Head of caudate nucleus (tissue), 42 donors: ENCODE measurements at regions not wholly inside any gene's neighbourhood (a gene's known extent, or its start where the extent isn't known, plus 50 kb on each side); places are given as distances from the start of the nearest gene placed in this dataset.
A peak's percentile ranks its signal among the peaks of the same experiment; 100 is the strongest.

Source experiments
- DNase-seq, 42 donors: peaks; one replicate each; pipeline versions ENCODE4 v3.0.0 to v3.0.0-alpha.2; 2020 to 2021; ENCODE audit warnings: mixed read lengths in 7 of 42
- intact Hi-C: fragments of 100-400 bp; cut with DNase I; formaldehyde crosslinking; loops from one replicate; pipeline ENCODE4 v1.15.0; 2022

DNA sequence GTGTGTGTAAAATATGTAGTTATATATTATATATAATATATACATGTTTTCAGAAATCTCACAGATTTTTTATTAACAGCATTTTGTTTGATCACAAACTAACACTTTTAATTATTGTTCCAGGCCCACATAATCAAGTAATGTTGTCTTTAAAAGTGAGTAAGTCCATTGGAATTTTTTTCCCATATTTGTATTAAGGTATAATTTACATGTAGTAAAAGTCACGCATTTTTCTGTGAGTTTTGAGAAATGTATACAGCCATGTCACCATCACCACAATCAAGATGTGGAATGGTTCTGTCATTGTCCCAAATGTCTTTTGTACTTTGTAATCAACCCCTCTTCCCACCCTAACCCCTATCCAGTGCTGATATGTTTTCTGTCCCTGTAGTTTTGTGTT, 120.0 kb upstream of the RFC3 start:
- DNase-seq, result no peak
- intact Hi-C loops, result no loop called here

DNA sequence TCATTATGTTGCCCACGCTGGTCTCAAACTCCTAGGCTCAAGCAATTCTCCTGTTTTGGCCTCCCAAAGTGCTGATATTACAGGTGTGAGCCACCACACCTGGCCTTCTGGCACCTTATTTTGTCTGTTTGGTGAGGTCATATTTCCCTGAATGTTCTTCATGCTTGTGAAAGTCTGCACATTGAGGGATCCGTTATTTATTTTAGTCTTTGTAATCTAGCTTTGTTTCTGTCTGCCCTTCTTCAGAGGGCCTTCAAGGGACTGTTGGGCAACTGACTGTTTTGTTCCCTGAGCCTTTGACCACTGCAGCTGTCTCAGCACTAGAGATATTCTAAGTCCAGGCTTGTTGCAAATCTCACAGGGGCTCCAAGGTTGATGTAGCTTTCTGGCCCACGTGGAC, 110.5 kb upstream of the RFC3 start:
- intact Hi-C loops, result no loop called here
- DNase-seq, result no peak

DNA sequence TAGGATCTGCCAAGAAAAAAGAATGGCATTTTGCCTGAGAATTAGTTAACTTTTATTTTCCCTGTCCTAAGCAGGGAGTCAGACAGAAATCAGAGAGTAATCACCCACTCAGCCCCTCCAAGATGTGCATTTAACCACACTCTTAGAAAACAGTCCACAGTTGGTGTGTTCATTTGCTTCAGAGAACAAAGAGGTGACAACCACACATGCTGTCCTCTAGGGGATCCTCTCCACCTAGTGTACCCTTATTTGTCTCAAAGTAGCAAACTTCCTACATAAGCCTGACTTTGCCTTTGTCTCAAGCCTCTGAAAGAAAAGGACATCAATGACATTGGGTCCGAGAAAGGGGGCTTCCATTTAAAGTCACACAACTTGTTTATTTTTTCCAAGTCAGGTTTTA, 107.0 kb upstream of the RFC3 start:
- DNase-seq, result no peak
- intact Hi-C loops, result no loop called here

- DNase-seq, result no peak
- intact Hi-C loops, result no loop called here
Measured at GRCh38 chr13:33711436-33711835, 106.5 kb upstream of the RFC3 start.

DNA sequence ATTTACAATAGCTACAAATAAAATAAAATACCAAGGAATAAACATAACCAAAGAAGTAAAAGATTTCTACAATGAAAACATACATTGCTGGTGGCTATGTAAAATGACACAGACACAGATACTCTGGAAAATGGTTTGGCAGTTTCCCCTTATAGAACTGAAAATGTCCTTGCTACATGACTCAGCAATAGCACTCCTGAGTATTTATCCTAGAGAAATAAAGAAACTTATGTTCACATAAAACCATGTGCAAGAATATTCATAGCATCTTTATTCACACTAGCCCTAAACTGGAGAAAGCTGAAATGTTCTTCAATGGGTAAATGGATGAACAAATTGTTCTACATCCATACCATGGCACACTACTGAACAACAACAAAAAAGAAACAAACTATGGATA, 100.2 kb upstream of the RFC3 start:
- no peak for DNase-seq
- intact Hi-C loops, result no loop called here

GRCh38 chr13:33721724-33722123, 96.2 kb upstream of the RFC3 start:
- DNase-seq, result no peak
- intact Hi-C loops, result loop anchor here (5.0 to 10.0 kb wide), 3 partner anchors 117 to 487 kb away; no protein-coding TSS in a partner anchor

- no peak for DNase-seq
- intact Hi-C loops, result loop anchor here (5.0 to 10.0 kb wide), 3 partner anchors 118 to 488 kb away; no protein-coding TSS in a partner anchor
Measured at GRCh38 chr13:33722216-33722915, 95.6 kb upstream of the RFC3 start.

GRCh38 chr13:33723365-33723764, 94.6 kb upstream of the RFC3 start:
- no peak for DNase-seq
- intact Hi-C loops, result loop anchor here (5.0 to 10.0 kb wide), 3 partner anchors 119 to 489 kb away; no protein-coding TSS in a partner anchor

- intact Hi-C loops, result loop anchor here (5.0 to 10.0 kb wide), 3 partner anchors 119 to 489 kb away; no protein-coding TSS in a partner anchor
- peak; percentile 44 to 95 (median 82) for DNase-seq
Measured at GRCh38 chr13:33723772-33724435, 94.0 kb upstream of the RFC3 start.

GRCh38 chr13:33725340-33725739, 92.6 kb upstream of the RFC3 start:
- intact Hi-C loops, result loop anchor here (10.0 kb wide), 2 partner anchors 121 to 491 kb away; no protein-coding TSS in a partner anchor
- no peak for DNase-seq

DNA sequence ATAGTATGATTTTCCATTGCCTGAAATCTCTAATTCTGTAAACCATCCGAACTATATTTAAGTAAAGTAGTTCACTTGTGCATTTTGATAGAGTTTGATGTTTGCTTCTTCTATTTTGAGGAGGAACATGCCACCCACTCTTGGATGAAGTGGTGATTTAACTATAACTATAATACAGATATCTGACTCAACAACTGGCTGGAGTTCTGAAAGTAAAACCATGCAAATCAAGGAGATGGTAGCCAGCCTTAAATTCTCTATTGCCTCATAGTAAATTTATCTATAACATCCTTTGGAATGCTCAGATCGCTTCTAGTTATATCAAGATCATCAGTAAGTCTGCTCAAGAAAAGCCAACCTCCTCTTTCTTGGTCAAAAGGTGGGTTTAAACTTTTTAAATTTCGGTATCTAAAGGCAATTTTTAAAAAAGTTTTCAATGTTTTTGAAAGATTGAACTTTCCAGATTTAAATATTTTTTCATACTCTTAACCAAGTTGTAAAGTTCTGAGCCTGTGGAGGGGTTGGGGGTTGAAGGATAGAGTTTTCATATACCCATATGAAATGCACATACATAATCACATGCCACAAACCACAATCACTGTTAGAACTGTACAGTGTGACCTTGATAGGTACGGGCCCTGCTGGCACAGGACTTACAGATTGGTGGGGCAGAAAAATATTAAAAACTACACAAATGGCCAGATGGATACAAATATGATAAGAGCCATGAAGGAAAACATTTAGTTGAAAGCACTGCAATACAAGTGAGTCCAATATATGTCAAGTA, 90.5 kb upstream of the RFC3 start:
- intact Hi-C loops, result loop anchor here (10.0 kb wide), 2 partner anchors 123 to 493 kb away; no protein-coding TSS in a partner anchor
- DNase-seq, result no peak

DNA sequence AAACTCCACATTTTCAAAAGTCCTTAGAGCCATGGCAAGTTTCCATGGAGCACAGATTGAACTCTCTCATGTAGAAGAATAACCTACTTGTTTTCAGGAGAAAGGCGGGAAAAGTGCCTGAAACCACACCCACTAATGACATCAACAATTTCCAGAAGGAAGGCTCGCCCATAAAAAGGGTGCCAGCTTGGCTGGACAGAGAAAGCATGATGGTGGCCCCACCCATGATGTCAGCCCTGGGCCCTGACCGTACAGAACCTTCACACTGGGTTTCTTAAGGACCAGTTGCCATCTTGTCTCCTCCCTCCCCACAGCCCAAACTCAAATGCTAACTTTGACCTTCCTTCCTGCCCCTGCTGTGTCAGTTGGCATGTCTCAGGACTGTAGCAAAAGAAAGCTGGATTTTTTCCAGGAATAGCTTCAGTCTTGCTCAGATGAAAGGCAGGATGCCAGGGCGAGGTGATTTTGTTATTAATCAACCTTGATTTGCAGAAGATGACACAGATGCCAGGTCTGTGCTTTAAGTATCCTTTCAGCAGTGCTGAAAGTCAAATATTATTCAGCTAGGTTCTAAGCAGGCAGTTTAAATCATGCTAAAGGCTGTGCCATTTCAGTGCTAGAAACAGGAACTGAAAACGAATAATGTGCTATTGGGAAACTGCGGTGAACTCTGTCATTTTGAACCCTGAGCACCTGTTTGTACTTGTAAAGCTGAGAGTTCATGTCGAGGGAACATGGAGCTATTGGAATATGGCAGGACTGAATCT, 89.5 kb upstream of the RFC3 start:
- intact Hi-C loops, result loop anchor here (10.0 kb wide), 2 partner anchors 124 to 494 kb away; no protein-coding TSS in a partner anchor
- peak in 7 of 42 donors; percentile 8 to 46 (median 26) for DNase-seq

- no peak for DNase-seq
- intact Hi-C loops, result no loop called here
Measured at GRCh38 chr13:33730147-33730546, 87.8 kb upstream of the RFC3 start.

GRCh38 chr13:33730619-33731018, 87.3 kb upstream of the RFC3 start:
- DNase-seq, result no peak
- intact Hi-C loops, result no loop called here

DNA sequence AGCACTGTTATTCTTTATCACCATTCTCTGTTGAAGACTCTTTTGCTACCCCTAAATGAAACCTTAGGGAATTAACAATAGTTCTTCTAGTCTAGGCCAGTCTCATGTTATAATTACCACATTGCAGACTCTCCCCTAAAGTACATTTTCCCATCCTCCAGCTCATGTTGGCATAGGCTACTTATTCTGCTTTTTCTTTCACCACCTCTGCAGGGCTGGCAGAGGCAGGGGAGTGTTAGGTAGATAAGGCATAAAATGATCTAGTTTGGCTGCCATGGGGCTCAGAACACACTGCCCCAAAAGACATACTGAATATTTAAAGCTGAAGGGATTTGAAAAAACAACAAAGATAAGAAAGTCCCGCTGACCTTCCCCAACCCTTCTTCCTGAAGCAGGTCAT, 82.7 kb upstream of the RFC3 start:
- intact Hi-C loops, result no loop called here
- DNase-seq, result no peak

DNA sequence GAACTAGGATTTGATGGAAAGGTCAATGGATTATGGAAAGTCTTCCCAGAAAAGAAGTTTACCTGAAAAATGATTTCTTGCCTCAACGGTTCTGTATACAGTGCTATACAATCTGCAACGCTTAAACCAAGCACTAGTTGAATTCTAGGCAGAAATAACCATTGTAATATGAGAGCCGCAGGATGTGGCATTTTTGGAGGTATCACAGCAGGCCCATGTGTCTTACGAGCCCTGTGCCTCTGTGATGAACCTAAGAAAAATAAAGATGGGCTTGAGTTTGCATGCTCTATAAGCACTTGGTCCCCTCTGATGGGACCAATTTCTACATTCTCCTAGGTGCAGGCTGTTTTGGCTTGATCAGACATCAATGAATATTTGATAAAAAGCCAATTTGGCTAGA, 78.7 kb upstream of the RFC3 start:
- intact Hi-C loops, result no loop called here
- no peak for DNase-seq

GRCh38 chr13:33740134-33740538, 77.8 kb upstream of the RFC3 start:
- intact Hi-C loops, result no loop called here
- DNase-seq, result no peak

DNA sequence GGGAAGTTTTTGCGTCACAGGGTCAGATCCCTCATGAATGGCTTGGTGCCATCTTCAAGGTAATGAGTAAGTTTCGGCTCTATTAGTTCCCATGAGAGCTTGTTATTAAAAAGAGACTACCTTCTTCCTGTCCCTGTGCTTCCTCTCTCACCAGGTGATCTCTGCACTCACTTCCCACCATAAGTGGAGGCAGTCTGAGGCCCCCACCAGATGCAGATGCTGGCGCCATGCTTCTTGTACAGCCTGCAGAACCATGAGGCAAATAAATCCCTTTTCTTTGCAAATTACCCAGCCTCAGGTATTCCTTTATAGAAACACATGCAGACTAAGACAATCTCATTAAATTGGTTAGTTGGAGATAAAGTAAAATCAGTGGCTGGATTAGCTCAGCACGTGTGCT, 75.6 kb upstream of the RFC3 start:
- intact Hi-C loops, result no loop called here
- DNase-seq, result no peak
